B cell (primary cell): ENCODE measurements at regions not wholly inside any gene's neighbourhood (a gene's known extent, or its start where the extent isn't known, plus 50 kb on each side); places are given as distances from the start of the nearest gene placed in this dataset.

Experiments
- EZH2 ChIP-seq: IDR thresholded peaks from 2 replicates; pipeline ENCODE4 v1.6.1; 2012; ENCODE audit warnings: borderline replicate concordance, low read depth, mild to moderate bottlenecking, moderate library complexity, low read length; ENCODE audit not compliant: insufficient read depth, poor library complexity, severe bottlenecking
- TF ChIP-seq, protein P1 (sequence below): fragments of 200-600 bp; IDR thresholded peaks from one replicate; pipeline ENCODE4 v1.8.0; 2022; ENCODE audit warnings: antibody characterized with exemption, mild to moderate bottlenecking

DNA sequence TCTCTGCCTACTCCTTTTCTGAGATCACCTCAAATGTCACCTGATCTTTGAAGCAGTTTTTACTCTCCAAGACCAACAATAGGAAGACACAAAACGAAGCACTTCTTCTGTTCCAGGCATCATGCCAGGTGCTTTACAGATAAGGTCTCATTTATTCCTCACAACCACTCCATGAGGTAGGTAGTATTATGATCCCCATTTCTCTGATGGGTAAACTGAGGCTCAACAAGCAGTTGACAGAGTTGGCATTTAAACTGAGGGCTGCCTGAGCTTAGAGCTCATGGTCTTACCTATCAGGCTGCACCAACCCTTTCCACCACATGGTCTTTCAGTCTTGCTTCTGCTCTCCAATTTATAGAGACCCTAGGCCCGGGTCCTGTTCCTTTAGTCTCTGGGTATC is 147.2 kb upstream of the JUN start:
- TF ChIP-seq, protein P1, sequence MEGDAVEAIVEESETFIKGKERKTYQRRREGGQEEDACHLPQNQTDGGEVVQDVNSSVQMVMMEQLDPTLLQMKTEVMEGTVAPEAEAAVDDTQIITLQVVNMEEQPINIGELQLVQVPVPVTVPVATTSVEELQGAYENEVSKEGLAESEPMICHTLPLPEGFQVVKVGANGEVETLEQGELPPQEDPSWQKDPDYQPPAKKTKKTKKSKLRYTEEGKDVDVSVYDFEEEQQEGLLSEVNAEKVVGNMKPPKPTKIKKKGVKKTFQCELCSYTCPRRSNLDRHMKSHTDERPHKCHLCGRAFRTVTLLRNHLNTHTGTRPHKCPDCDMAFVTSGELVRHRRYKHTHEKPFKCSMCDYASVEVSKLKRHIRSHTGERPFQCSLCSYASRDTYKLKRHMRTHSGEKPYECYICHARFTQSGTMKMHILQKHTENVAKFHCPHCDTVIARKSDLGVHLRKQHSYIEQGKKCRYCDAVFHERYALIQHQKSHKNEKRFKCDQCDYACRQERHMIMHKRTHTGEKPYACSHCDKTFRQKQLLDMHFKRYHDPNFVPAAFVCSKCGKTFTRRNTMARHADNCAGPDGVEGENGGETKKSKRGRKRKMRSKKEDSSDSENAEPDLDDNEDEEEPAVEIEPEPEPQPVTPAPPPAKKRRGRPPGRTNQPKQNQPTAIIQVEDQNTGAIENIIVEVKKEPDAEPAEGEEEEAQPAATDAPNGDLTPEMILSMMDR: no peak
- no peak for TF ChIP-seq EZH2
